SK-N-SH (cell line): ENCODE measurements at regions not wholly inside any gene's neighbourhood (a gene's known extent, or its start where the extent isn't known, plus 50 kb on each side); places are given as distances from the start of the nearest gene placed in this dataset.
"Not testable (repeated sequence)": the region's sequence is repeated elsewhere in the genome, so short reads cannot be mapped to it uniquely, and the experiment has no call there.

Experiments used
- MAX ChIP-seq: IDR thresholded peaks from 2 replicates; pipeline ENCODE4 v1.4.0; 2012; ENCODE audit warnings: low read depth
- TF ChIP-seq, protein P1 (sequence below): fragments of 200-600 bp; sonication (generic); IDR thresholded peaks from 2 replicates; pipeline ENCODE4 v1.6.1; 2017; ENCODE audit warnings: antibody characterized with exemption, mild to moderate bottlenecking, moderate library complexity

DNA sequence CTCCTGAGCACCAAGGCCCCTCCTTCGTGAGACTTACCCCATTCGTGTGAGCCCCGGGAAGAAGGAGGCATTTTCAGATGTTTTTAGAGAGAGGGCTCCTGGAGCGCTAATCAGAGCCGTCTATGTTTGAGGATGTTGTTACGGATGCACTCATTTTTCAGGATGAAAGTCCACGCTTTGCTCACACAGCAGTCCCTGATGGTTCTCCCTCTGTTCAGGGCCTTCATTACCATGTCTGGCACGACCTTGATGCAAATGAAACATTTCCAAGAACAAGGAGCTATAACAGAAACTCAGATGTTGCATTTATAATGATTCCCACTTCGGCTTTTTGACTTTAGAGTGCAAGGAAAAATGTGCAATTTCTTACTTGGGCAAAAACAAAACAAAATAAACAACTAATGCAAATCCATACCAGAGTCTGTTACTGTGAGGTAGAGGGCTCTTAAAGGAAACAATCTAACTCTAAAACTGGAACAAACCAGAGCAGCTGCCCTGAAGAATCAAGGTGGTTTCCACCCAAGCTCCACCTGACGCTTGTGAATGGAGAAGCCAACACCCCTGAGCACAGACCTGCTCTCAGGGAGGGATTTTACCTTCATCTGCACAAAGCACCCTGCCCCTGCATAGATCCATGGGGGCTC lies 181.7 kb upstream of the FAM240B start:
- TF ChIP-seq MAX: not testable (repeated sequence)
- TF ChIP-seq, protein P1, sequence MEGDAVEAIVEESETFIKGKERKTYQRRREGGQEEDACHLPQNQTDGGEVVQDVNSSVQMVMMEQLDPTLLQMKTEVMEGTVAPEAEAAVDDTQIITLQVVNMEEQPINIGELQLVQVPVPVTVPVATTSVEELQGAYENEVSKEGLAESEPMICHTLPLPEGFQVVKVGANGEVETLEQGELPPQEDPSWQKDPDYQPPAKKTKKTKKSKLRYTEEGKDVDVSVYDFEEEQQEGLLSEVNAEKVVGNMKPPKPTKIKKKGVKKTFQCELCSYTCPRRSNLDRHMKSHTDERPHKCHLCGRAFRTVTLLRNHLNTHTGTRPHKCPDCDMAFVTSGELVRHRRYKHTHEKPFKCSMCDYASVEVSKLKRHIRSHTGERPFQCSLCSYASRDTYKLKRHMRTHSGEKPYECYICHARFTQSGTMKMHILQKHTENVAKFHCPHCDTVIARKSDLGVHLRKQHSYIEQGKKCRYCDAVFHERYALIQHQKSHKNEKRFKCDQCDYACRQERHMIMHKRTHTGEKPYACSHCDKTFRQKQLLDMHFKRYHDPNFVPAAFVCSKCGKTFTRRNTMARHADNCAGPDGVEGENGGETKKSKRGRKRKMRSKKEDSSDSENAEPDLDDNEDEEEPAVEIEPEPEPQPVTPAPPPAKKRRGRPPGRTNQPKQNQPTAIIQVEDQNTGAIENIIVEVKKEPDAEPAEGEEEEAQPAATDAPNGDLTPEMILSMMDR: not testable (repeated sequence)
